ENCODE measurements at regions not wholly inside any gene's neighbourhood (a gene's known extent, or its start where the extent isn't known, plus 50 kb on each side); places are given as distances from the start of the nearest gene placed in this dataset.

- DNase-seq, result no peak
Measured at GRCh38 chr4:104682311-104682710, 187.6 kb upstream of the CXXC4 start.

GRCh38 chr4:104693601-104694201, 199.0 kb upstream of the CXXC4 start:
- no peak for DNase-seq

- DNase-seq, result no peak
Measured at GRCh38 chr4:104716584-104716983, 221.9 kb upstream of the CXXC4 start.

GRCh38 chr4:104719539-104720230, 225.0 kb upstream of the CXXC4 start:
- DNase-seq, result no peak

GRCh38 chr4:104722467-104722866, 227.8 kb upstream of the CXXC4 start:
- no peak for DNase-seq

GRCh38 chr4:104726002-104726401, 231.3 kb upstream of the CXXC4 start:
- no peak for DNase-seq

GRCh38 chr4:104727643-104728042, 232.9 kb upstream of the CXXC4 start:
- DNase-seq, result no peak

- DNase-seq, result no peak
Measured at GRCh38 chr4:104728380-104729122, 233.9 kb upstream of the CXXC4 start.

- no peak for DNase-seq
Measured at GRCh38 chr4:104732766-104733165, 238.1 kb upstream of the CXXC4 start.

GRCh38 chr4:104735174-104735573, 240.5 kb upstream of the CXXC4 start:
- DNase-seq, result no peak

- DNase-seq, result no peak
Measured at GRCh38 chr4:104740161-104740560, 245.5 kb upstream of the CXXC4 start.

- no peak for DNase-seq
Measured at GRCh38 chr4:104743215-104743653, 248.5 kb upstream of the CXXC4 start.

GRCh38 chr4:104747635-104748034, 252.9 kb upstream of the CXXC4 start:
- no peak for DNase-seq

- DNase-seq, result no peak
Measured at GRCh38 chr4:104749062-104749461, 254.4 kb upstream of the CXXC4 start.

GRCh38 chr4:104750008-104750407, 255.3 kb upstream of the CXXC4 start:
- no peak for DNase-seq

GRCh38 chr4:104751468-104751867, 256.8 kb upstream of the CXXC4 start:
- DNase-seq, result no peak

GRCh38 chr4:104752337-104752736, 257.6 kb upstream of the CXXC4 start:
- DNase-seq, result no peak

GRCh38 chr4:104756837-104757236, 262.1 kb upstream of the CXXC4 start:
- no peak for DNase-seq

- no peak for DNase-seq
Measured at GRCh38 chr4:104758574-104758973, 263.9 kb upstream of the CXXC4 start.

- DNase-seq, result no peak
Measured at GRCh38 chr4:104763554-104764222, 269.0 kb upstream of the CXXC4 start.

GRCh38 chr4:104766676-104767075, 272.0 kb upstream of the CXXC4 start:
- no peak for DNase-seq

GRCh38 chr4:104772849-104773248, 278.2 kb upstream of the CXXC4 start:
- DNase-seq, result no peak

- DNase-seq, result no peak
Measured at GRCh38 chr4:104795264-104795939, 300.7 kb upstream of the CXXC4 start.

All from CD4-positive, alpha-beta T cell treated with Interferon alpha-2 for 1 hour (primary cell).